ENCODE measurements at regions not wholly inside any gene's neighbourhood (a gene's known extent, or its start where the extent isn't known, plus 50 kb on each side); places are given as distances from the start of the nearest gene placed in this dataset.

DNA sequence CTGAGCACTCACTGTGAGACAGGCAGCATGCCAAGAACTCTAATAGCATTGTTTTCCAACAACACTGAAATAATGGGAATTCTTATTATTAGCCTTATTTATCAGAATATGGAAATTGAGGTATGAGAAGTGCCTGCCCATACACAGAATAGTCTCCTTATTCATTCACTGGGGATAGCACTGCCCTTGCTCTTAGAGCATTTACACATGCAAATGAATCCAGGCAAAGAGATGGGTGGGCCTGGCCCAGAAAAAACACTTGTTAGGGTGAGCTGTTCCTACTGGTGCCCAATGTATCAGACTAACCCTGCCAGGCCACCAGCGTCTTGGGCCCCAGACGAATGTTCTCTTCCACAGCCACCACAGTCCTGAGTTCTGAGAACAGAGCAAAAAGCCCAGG lies 112.9 kb downstream of the TUBA3C start:
- TF ChIP-seq, protein P1, sequence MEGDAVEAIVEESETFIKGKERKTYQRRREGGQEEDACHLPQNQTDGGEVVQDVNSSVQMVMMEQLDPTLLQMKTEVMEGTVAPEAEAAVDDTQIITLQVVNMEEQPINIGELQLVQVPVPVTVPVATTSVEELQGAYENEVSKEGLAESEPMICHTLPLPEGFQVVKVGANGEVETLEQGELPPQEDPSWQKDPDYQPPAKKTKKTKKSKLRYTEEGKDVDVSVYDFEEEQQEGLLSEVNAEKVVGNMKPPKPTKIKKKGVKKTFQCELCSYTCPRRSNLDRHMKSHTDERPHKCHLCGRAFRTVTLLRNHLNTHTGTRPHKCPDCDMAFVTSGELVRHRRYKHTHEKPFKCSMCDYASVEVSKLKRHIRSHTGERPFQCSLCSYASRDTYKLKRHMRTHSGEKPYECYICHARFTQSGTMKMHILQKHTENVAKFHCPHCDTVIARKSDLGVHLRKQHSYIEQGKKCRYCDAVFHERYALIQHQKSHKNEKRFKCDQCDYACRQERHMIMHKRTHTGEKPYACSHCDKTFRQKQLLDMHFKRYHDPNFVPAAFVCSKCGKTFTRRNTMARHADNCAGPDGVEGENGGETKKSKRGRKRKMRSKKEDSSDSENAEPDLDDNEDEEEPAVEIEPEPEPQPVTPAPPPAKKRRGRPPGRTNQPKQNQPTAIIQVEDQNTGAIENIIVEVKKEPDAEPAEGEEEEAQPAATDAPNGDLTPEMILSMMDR (IDR thresholded peaks at IDR 0.05) = no peak
- TF ChIP-seq POLR2A (IDR thresholded peaks at IDR 0.05) = no peak

Measured in gastroesophageal sphincter (tissue), 3 donors.